OCI-M2 (cell line): ENCODE measurements at regions not wholly inside any gene's neighbourhood (a gene's known extent, or its start where the extent isn't known, plus 50 kb on each side); places are given as distances from the start of the nearest gene placed in this dataset.
"Not testable (repeated sequence)": the region's sequence is repeated elsewhere in the genome, so short reads cannot be mapped to it uniquely, and the experiment has no call there.

ENCODE experiments used
- DNase-seq: peaks from one replicate; lab custom pipeline; 2025; ENCODE audit not compliant: unreplicated experiment; lab: John Stamatoyannopoulos, UW

GRCh38 chr14:49946320-49947141 is 53.6 kb downstream of the ARF6 start:
- no peak for DNase-seq

DNA sequence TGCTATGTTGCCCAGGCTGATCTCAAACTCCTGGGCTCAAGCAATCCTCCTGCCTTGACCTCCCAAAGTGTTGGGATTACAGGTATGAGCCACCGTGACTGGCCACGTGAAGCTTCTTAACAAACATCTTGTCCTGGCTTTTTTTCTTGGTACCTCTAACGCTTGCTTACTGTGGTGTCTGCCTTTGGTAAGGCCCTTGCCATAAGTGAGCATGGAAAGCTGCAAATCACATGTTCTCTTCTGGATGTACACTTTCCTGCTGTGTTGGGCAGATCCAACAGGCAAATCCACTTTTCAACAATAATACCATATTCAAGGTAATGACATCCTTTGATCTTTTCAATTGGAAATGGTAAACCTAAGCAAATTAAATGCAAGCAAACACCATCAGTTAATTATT is 54.6 kb downstream of the ARF6 start:
- DNase-seq: no peak

DNA sequence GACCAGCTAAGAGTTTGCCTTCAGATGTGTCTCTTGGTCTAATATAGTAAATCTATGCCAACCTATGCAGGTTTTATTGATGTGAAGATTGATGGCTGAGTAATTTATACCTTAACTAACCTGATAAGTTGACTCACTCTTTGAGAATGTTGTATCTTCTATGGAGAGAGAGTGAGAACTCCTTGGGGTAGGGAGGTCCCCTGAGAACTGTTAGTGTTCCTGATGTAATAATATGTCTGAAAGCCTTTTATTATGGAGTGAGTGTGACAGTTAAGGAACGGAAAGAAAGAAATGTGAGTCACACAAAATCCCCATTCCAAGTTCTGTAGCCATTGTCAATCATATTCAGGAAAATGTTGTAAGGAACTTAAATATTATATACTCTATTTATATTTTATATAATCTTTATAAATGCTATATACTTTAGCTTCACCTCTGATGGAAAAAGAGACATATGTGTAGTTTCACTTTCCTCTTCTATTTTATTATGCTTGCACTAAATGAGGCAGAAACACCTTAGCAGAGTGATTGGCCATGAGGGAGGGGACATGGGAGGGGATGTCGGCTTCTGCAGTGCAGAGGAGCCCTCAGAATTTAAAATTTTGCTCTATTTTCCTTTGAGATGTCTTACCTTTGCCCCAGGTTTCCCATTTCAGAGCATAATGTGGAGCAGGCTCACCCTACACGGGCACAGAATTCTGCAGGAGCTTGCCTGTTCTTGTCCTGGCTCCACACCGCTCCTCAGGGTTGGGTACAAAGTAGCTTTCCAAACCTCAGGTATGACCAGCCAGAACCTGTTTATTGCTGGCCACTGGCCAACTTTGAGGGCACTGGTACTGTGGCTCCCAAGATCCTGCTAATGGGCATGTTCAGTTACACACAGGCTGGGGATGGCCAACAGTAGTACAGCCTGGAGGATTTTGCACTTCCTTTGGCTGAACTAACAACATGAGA is 57.7 kb downstream of the ARF6 start:
- DNase-seq: no peak

DNA sequence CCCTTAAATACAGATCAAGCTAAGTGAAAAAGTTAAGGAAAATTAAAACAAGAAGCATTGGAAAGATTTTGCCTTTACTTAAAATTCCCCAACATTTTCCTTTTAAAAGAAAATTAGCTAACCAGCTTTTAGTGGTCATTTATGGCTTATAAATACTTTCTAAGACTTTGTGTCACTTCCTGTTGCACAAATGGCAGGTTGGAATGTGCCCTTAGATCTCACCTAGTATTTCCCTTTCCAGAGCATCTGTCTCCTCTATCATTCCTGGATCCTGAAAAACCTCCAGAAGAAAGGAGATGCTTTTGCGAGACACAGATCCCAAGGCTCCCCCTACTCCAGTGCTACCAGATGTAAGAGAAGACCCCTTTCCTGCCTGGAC is 58.3 kb downstream of the ARF6 start:
- no peak for DNase-seq

GRCh38 chr14:49951691-49952345 is 58.9 kb downstream of the ARF6 start:
- no peak for DNase-seq

- DNase-seq: no peak
Observed at GRCh38 chr14:49953196-49953595, 60.3 kb downstream of the ARF6 start.

DNA sequence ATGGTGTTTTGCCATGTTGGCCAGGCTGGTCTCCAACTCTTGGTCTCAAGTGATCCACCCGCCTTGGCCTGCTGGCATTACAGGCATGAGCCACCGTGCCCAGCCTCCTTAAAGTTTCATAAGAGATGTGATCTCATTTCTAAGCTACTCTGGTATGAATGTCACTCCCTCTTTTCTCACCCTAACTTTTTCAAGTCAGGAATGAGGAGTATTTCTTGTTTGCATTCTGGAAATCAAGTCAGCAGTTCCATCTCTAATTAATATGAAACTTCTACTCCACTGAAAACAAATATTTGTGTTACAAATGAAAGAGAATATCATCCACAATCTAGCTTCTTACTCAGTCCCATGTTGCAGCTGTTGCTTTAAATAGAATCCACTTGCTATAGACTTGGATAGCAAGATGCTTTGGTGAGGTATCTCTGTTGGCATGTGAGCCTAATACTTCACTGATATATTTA is 61.3 kb downstream of the ARF6 start:
- DNase-seq: no peak

DNA sequence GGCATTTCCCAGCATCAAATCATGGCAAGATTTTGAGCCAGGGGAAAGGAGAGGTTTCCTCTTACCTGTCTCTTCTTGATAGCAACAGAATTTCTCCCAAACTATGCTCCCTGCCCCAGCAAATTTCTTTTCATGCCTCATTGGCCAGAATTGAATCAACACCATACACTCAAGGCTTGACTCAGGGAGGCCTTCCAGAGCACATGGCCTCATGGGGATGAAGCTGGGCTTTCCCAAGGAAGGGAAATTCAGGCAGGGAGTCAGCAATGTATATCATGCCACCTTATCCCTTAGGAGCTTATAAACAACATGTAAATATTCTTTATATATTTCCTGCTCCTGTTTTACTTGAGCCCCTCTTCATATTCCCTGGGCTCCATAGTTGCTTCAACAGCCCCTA is 62.1 kb downstream of the ARF6 start:
- DNase-seq: no peak

GRCh38 chr14:49957089-49957852 is 64.4 kb downstream of the ARF6 start:
- no peak for DNase-seq

GRCh38 chr14:49959822-49960408 is 67.0 kb downstream of the ARF6 start:
- no peak for DNase-seq

GRCh38 chr14:49960453-49960852 is 67.6 kb downstream of the ARF6 start:
- DNase-seq: no peak

- DNase-seq: no peak
Observed at GRCh38 chr14:49961270-49962222, 68.7 kb downstream of the ARF6 start.

GRCh38 chr14:49962621-49963020 is 69.7 kb downstream of the ARF6 start:
- no peak for DNase-seq

DNA sequence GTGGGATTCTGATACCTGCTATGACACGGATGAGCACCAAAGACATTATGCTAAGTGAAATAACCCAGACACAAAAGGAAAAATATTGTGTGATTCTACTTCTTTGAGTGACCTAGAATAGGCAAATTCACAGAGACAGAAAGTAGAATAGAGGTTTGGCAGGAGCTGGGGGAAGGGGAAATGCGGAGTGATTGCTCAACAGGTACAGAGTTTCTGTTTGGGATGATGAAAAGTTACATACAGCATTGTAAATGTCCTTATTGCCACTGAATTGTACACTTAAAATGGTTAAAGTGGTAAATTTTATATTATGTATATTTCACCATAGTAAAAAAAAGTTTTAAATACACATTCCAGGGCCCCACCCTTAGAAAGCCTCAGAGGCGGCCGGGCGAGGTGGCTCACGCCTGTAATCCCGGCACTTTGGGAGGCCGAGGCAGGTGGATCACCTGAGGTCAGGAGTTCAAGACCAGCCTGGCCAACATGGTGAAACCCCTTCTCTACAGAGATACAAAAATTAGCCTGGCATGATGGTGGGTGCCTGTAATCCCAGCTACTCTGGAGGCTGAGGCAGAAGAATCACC is 72.3 kb downstream of the ARF6 start:
- DNase-seq: not testable (repeated sequence)

DNA sequence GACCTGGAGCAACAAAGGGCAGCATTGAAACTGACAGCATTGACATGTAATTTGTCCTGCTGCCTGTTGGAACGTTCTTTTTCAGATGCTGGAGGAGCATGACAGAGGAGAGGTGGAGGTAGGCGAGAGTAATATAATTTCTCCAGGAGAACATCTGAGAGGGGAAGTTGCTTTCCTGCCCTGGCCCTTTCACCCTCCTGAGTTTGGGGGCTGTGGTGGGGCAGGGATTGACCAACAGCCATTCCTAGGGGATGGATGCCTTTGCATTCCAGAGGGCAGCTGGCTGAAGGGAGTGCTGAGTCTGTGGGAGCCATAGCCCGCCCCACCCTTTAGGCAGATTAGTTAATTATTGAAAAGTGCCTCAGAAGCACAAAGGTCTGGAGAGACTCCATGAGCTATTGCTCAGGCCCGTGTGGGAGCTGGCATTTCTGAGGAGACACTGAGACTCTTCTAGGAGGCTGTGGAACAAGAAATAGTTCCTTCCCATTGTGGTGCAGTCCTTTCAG is 73.5 kb downstream of the ARF6 start:
- DNase-seq: no peak

DNA sequence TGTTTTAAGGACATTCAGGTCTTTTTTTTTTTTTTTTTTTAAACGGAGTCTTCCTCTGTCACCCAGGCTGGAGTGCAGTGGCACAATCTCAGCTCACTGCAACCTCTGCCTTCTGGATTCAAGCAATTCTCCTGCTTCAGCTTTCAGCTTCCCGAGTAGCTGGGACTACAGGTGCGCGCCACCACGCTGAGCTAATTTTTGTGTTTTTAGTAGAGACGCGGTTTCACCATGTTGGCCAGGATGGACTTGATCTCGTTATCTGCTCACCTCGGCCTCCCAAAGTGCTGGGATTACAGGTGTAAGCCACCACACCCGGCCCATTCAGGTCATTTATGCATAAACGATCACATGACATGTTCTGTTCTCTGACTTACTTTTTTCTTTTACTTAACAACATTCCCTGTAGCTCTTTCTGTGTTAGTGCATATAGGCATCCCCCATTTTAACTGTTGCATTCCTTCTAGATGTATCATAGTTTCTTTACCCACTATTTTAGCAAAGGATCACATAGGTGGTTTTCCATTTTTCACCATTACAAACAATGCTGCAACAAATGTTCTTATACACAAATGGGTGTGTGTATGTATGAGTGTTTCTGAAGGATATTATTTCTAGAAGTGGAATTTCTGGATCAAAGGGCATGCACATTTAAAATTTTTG is 74.2 kb downstream of the ARF6 start:
- DNase-seq: no peak

DNA sequence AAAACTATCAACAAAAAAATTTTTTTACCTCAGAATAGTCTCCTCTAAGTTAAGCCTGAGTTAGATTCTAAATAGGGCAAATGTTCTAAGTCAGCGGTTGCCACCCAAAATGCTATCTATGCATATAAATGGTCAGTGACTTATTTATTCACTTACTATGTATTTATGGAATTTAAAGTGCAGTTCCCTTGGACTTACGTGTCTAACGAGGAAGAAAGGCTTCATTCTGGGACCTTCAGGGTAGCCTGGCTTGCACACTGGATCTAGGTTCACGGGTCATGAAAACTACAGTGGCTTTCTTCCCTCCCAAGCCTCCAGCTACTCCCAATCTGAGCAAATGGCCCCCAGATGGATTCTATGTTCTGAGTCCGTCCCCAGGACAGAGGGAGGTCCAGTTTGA is 77.1 kb downstream of the ARF6 start:
- no peak for DNase-seq

DNA sequence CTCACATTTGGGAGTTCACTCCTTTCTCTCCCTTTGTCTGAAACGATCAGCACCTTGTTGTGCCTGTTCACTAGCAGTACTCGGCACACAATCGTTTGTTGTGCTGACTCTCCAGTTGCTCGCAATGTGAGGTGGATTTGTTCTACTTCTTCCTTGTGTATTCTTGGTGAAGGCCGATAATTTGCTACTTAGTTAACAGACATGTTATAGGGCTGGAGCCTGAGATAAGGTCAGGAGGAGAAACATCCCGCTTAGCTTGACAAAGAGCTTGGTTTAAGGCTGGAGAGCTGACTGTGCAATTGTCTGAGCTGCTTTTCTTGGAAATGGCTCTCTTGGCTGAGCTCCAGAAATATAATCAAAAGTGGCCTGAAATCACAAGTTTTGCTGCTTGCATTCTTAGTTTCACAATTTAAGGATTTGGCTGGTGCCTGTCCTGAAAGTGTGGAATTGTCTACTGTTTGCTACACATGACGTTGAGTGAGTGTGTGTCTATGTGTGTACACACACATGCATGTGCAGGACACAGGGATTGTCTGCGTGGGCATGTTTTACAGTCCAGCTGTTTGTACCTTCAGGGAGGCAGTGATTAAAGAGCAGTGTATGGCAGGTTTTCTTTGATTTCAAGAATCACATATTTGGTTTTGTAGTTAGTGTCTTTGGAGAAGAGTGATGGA is 77.7 kb downstream of the ARF6 start:
- peak; percentile 51 for DNase-seq
